Psoas muscle (tissue), 7 donors: ENCODE measurements at regions not wholly inside any gene's neighbourhood (a gene's known extent, or its start where the extent isn't known, plus 50 kb on each side); places are given as distances from the start of the nearest gene placed in this dataset.
"Not testable (repeated sequence)": the region's sequence is repeated elsewhere in the genome, so short reads cannot be mapped to it uniquely, and the experiment has no call there.

Experiments used
- ATAC-seq, 4 donors: fragments of 200-7000 bp; cut with Tn5 transposase; one replicate each; pipeline ENCODE4 v1.9.1; 2020; ENCODE audit warnings: moderate library complexity in 3 of 4, mild to moderate bottlenecking in 2 of 4
- DNase-seq, 2 donors: peaks; one replicate each; pipeline ENCODE4 v3.0.0-alpha.2; 2020
- H3K27ac ChIP-seq: fragments of 200-600 bp; one replicate; pipeline ENCODE4 v1.8.0; 2022
- H3K27me3 ChIP-seq, 3 donors: fragments of 200-600 bp in 1 of 3; one replicate each; pipeline versions ENCODE4 v1.6.1 to v1.8.0; 2013 to 2022; ENCODE audit warnings: low read length in 2 of 3, mild to moderate bottlenecking in 2 of 3, moderate library complexity in 1 of 3; ENCODE audit not compliant: insufficient read depth in 3 of 3
- H3K36me3 ChIP-seq, 2 donors: fragments of 200-600 bp in 1 of 2; one replicate each; pipeline versions ENCODE4 v1.6.1 to v1.8.0; 2013 to 2022; ENCODE audit warnings: low read depth in 1 of 2, mild to moderate bottlenecking in 1 of 2, moderate library complexity in 1 of 2; ENCODE audit not compliant: insufficient read depth in 1 of 2
- H3K4me1 ChIP-seq: fragments of 200-600 bp; one replicate; pipeline ENCODE4 v1.8.0; 2022
- H3K4me3 ChIP-seq: fragments of 200-600 bp; one replicate; pipeline ENCODE4 v1.8.0; 2022; ENCODE audit warnings: mild to moderate bottlenecking
- H3K9me3 ChIP-seq: fragments of 200-600 bp; one replicate; pipeline ENCODE4 v1.8.0; 2022
- WGBS, 3 donors: extraction: QIAGEN DNeasy Blood & Tissue Kit; methylation state at CpG; one replicate each; pipeline versions ENCODE4 v1.1.6 to v1.1.7; 2013; 5-methylcytosine and 5-hydroxymethylcytosine counted together
- intact Hi-C, 2 donors: fragments of 100-400 bp; cut with DNase I; formaldehyde crosslinking; loops; one replicate each; pipeline versions ENCODE4 v1.11.0 to v1.14.2; 2022
- TF ChIP-seq, protein P1 (sequence below): fragments of 200-600 bp; IDR thresholded peaks from one replicate; pipeline ENCODE4 v1.8.0; 2022; ENCODE audit warnings: antibody characterized with exemption
- donor health status: healthy with polysubstance abuse.
- donor health status: DM: no; HTN: no; CAD: no; lungs with moderate emphysema.
- donor health status: Bipolar disorder and iron deficiency.
- donor health status: healthy.
- donor health status: DM: yes; HTN: yes; CAD: no.
- donor health status: DM: no; HTN: no; CAD: no.
- donor health status: DM: yes; HTN: yes; CAD: no.

DNA sequence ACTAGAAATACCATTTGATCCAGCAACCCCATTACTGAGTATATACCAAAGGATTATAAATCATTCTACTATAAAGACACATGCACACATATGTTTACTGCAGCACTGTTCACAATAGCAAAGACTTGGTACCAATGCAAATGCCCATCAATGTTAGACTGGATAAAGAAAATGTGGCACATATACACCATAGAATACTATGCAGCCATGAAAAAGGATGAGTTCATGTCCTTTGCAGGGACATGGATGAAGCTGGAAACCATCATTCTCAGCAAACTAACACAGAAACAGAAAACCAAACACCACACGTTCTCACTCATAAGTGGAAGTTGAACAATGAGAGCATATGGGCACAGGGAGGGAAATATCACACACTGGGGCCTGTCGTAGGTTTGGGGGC lies 106.0 kb downstream of the SPATA18 start:
- H3K27ac ChIP-seq, H3K4me3 ChIP-seq, DNase-seq, H3K4me1 ChIP-seq, H3K36me3 ChIP-seq, H3K9me3 ChIP-seq, intact Hi-C loops, ATAC-seq, H3K27me3 ChIP-seq: not testable (repeated sequence)
- WGBS, 3 donors, result 76 to 93% (median 84%) methylated on average over 2 of the region's 2 CpGs

DNA sequence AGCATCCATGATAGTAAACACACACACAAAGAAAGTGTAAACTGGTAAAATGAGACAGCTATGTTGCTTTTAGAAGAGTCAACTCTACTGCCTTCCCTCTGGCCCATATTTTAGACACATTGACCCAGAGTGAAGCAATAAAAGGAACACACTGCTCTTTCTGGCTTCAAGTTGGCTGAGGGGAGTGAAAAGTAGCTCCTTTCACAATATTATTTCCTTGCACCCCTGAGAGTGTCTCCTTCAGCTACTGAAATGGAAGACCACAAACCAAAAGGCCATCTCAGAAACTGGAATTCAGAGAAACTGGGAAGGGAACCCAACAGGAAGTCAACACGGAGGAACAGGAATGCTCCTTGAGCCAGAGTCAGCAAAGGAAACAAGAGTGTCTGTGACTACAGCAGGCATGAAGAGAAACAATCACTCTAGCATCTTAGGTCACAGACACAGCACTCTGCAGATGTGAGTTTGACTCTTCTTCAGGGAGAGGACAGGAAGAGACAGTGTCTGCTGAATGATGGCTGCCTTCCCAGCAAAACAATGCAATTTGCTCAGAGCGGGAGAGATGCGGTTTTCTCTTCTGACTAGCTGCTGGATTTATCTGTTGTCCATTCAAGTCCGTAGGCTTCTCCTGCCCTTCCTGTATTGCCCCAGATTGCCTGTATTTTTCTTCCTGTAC lies 106.7 kb downstream of the SPATA18 start:
- H3K27ac ChIP-seq, result peak overlapping the region; percentile 9
- ATAC-seq (peak in 3 of 4 donors; percentile 56 to 77 (median 62)), DNase-seq (no peak)
- H3K36me3 ChIP-seq, result no peaks in the 10 kb centered on the region
- no peaks in the 10 kb centered on the region for H3K27me3 ChIP-seq
- no peaks in the 10 kb centered on the region for H3K9me3 ChIP-seq
- H3K4me3 ChIP-seq, result no peak overlapping the region
- no peaks in the 10 kb centered on the region for H3K4me1 ChIP-seq
- intact Hi-C loops, result no loop called here
- 33 to 44% (median 42%) methylated on average over 4 of the region's 4 CpGs for WGBS, 3 donors
- TF ChIP-seq, protein P1, sequence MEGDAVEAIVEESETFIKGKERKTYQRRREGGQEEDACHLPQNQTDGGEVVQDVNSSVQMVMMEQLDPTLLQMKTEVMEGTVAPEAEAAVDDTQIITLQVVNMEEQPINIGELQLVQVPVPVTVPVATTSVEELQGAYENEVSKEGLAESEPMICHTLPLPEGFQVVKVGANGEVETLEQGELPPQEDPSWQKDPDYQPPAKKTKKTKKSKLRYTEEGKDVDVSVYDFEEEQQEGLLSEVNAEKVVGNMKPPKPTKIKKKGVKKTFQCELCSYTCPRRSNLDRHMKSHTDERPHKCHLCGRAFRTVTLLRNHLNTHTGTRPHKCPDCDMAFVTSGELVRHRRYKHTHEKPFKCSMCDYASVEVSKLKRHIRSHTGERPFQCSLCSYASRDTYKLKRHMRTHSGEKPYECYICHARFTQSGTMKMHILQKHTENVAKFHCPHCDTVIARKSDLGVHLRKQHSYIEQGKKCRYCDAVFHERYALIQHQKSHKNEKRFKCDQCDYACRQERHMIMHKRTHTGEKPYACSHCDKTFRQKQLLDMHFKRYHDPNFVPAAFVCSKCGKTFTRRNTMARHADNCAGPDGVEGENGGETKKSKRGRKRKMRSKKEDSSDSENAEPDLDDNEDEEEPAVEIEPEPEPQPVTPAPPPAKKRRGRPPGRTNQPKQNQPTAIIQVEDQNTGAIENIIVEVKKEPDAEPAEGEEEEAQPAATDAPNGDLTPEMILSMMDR, result no peak

DNA sequence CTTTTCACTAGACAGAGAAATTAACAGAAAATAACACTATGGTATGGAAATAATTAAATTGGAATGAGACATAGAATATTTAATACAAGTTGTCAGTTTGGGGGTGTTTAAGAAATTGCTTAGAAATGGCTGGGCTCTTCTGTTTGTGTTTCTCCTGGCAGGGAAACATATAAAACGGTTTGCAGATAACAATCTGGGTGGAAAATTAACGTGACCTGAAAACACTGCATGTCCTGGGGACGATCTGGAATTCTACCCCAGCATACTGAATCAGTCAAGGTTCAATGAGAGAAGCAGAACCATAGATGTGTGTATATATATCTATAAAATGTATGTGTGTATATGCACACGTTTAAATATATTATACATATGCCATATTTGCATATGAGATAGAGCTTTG lies 109.8 kb downstream of the SPATA18 start:
- intact Hi-C loops, result no loop called here
- TF ChIP-seq, protein P1, result no peak
- no peak for DNase-seq
- Histone ChIP-seq H3K9me3 (no peaks in the 10 kb centered on the region), H3K4me1 (no peaks in the 10 kb centered on the region), H3K4me3 (no peak overlapping the region), H3K27me3 (no peaks in the 10 kb centered on the region), H3K27ac (no peak overlapping the region), H3K36me3 (no peaks in the 10 kb centered on the region)
- no peak for ATAC-seq
- WGBS, 3 donors, result 40 to 50% (median 47%) methylated on average over 4 of the region's 4 CpGs

DNA sequence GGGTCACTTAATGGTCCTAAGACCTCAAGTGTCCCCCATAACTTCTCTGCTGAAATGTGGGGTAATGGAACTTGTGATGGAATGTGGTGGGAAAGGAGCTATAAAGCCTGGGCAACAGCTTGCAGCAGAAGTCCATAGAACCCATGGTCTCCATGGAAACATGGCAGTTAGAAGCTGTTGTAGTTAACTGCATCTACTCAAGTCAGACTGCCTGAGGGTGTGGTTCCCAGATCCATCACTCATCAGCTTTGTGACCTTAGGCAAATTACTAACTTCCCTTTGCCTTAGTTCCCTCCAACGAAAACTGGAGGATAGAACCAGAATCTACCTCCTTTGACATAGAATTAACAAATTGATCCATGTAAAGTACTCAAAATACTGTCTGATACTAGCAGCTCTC lies 113.0 kb downstream of the SPATA18 start:
- no peak for DNase-seq
- Histone ChIP-seq H3K27me3 (no peaks in the 10 kb centered on the region), H3K4me3 (no peak overlapping the region), H3K4me1 (no peaks in the 10 kb centered on the region), H3K36me3 (no peaks in the 10 kb centered on the region), H3K9me3 (no peaks in the 10 kb centered on the region), H3K27ac (no peak overlapping the region)
- TF ChIP-seq, protein P1, result no peak
- intact Hi-C loops, result no loop called here
- WGBS, 3 donors, result 69 to 74% (median 72%) methylated on average over 1 of the region's 1 CpG
- ATAC-seq, result no peak

DNA sequence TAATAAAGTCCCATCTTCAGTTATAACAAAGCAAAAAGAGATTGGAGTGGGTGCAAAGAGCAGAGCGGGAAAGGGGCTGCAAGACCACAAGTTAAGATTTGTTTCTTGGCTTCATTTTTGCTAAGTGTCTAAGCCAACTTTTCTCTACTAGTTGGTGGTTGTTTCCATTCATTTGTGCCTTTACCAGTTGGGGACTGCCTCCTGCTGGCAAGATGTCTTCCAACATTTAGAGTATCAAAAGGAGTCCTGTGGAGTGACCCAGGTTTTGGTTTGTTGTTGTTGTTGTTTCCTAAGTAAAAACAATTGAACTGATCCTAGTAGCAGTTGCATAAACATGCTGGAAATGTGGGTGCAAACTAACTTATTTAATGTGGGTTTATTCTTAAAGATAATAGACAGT lies 121.1 kb downstream of the SPATA18 start:
- TF ChIP-seq, protein P1, result no peak
- no peak overlapping the region for H3K27ac ChIP-seq
- H3K9me3 ChIP-seq, result no peaks in the 10 kb centered on the region
- intact Hi-C loops, result no loop called here
- no peaks in the 10 kb centered on the region for H3K27me3 ChIP-seq
- no peaks in the 10 kb centered on the region for H3K36me3 ChIP-seq
- H3K4me3 ChIP-seq, result no peak overlapping the region
- H3K4me1 ChIP-seq, result no peaks in the 10 kb centered on the region
- DNase-seq (no peak), ATAC-seq (no peak)
- 96 to 100% (median 96%) methylated on average over 1 of the region's 1 CpG for WGBS, 3 donors
